ENCODE measurements at regions not wholly inside any gene's neighbourhood (a gene's known extent, or its start where the extent isn't known, plus 50 kb on each side); places are given as distances from the start of the nearest gene placed in this dataset.
"Not testable (repeated sequence)": the region's sequence is repeated elsewhere in the genome, so short reads cannot be mapped to it uniquely, and the experiment has no call there.

- TF ChIP-seq POLR2A (IDR thresholded peaks at IDR 0.05); CTCF (IDR thresholded peaks at IDR 0.05 in 4 of 5, conservative IDR thresholded peaks at IDR 0.05 in 1 of 5): not testable (repeated sequence)
Observed at GRCh38 chr3:75579091-75579490, 85.0 kb upstream of the FRG2C start.
